ENCODE measurements at regions not wholly inside any gene's neighbourhood (a gene's known extent, or its start where the extent isn't known, plus 50 kb on each side); places are given as distances from the start of the nearest gene placed in this dataset.

GRCh38 chr16:79721270-79721669 is 120.7 kb upstream of the MAF start:
- BruUV-seq (replicated peaks): no TSS peak
- ChIA-PET POLR2A (interaction anchor here (0.6 kb wide), 1 partner anchor 429 kb away, joined by 3 read pairs; no protein-coding TSS in a partner anchor), CTCF (no interaction called here)
- Mint-ChIP-seq H3K27ac (ENCODE audit: low read depth, unreplicated experiment) (no peak overlapping the region), H3K36me3 (ENCODE audit: insufficient read depth, unreplicated experiment) (no peaks in the 10 kb centered on the region), H3K9me3 (ENCODE audit: unreplicated experiment) (no peaks in the 10 kb centered on the region), H3K4me3 (ENCODE audit: unreplicated experiment) (no peak overlapping the region), H3K4me1 (ENCODE audit: insufficient read depth, unreplicated experiment) (no peaks in the 10 kb centered on the region), H3K27me3 (ENCODE audit: insufficient read depth, unreplicated experiment) (no peaks in the 10 kb centered on the region)
- TF ChIP-seq, protein P1, sequence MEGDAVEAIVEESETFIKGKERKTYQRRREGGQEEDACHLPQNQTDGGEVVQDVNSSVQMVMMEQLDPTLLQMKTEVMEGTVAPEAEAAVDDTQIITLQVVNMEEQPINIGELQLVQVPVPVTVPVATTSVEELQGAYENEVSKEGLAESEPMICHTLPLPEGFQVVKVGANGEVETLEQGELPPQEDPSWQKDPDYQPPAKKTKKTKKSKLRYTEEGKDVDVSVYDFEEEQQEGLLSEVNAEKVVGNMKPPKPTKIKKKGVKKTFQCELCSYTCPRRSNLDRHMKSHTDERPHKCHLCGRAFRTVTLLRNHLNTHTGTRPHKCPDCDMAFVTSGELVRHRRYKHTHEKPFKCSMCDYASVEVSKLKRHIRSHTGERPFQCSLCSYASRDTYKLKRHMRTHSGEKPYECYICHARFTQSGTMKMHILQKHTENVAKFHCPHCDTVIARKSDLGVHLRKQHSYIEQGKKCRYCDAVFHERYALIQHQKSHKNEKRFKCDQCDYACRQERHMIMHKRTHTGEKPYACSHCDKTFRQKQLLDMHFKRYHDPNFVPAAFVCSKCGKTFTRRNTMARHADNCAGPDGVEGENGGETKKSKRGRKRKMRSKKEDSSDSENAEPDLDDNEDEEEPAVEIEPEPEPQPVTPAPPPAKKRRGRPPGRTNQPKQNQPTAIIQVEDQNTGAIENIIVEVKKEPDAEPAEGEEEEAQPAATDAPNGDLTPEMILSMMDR (IDR thresholded peaks at IDR 0.05; ENCODE audit: unreplicated experiment): no peak
- intact Hi-C loops (cut with micrococcal nuclease): no loop called here
- no peak for DNase-seq (ENCODE audit: unreplicated experiment)

DNA sequence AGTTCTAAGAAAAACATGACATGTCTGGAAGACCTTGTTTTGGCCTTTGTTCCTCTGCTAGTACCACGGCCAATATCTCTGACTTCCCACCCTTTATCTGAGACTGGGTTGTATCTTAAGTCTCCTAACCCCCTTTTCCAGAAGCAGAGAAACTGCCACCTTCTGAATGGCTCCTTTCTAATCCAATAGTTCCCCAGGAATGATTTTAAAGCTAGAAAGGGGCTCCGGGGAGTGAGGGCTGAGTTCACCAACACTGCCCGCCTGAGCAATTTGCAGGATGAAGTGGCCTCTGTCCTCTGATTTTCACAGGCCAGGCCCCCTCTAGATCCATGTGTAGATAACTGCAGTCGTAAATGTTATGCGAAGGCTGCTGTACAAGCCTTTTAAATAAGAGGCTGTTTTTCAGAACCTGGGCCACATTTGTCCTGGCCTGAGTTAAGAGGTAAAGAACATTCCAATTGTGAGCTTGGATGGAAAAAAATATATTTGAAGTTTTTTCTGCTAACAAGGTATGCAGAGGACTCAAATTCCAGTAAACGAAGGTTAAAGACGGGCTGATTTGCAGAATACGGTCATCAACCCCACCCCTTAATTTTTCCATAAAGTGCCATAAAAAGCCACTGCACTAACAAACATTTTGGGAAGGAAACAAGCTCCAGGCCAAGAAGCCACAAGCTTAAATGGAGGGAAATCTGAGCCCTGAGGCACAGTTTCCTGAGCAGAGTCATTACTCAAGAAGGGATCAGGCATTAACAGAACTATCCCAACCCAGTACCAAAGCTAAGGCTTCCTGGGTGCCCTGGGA is 117.0 kb upstream of the MAF start:
- no peaks in the 10 kb centered on the region for H3K9me3 Mint-ChIP-seq (ENCODE audit: unreplicated experiment)
- BruUV-seq (replicated peaks): no TSS peak
- no peaks in the 10 kb centered on the region for H3K4me1 Mint-ChIP-seq (ENCODE audit: insufficient read depth, unreplicated experiment)
- H3K36me3 Mint-ChIP-seq (ENCODE audit: insufficient read depth, unreplicated experiment): no peaks in the 10 kb centered on the region
- H3K27me3 Mint-ChIP-seq (ENCODE audit: insufficient read depth, unreplicated experiment): no peaks in the 10 kb centered on the region
- intact Hi-C loops (cut with micrococcal nuclease): no loop called here
- no peak overlapping the region for H3K4me3 Mint-ChIP-seq (ENCODE audit: unreplicated experiment)
- ChIA-PET CTCF (no interaction called here), POLR2A (interaction anchor here (0.5 kb wide), 1 partner anchor 86 kb away, joined by 3 read pairs; no protein-coding TSS in a partner anchor)
- H3K27ac Mint-ChIP-seq (ENCODE audit: low read depth, unreplicated experiment): no peak overlapping the region
- TF ChIP-seq, protein P1 (IDR thresholded peaks at IDR 0.05; ENCODE audit: unreplicated experiment): no peak
- DNase-seq (ENCODE audit: unreplicated experiment): no peak

GRCh38 chr16:79716645-79717332 is 116.3 kb upstream of the MAF start:
- no peak overlapping the region for H3K27ac Mint-ChIP-seq (ENCODE audit: low read depth, unreplicated experiment)
- no peaks in the 10 kb centered on the region for H3K36me3 Mint-ChIP-seq (ENCODE audit: insufficient read depth, unreplicated experiment)
- H3K4me3 Mint-ChIP-seq (ENCODE audit: unreplicated experiment): no peak overlapping the region
- TF ChIP-seq, protein P1 (IDR thresholded peaks at IDR 0.05; ENCODE audit: unreplicated experiment): no peak
- no peak for DNase-seq (ENCODE audit: unreplicated experiment)
- ChIA-PET POLR2A (no interaction called here), CTCF (interaction anchor here (0.6 kb wide), 1 partner anchor 34 kb away, joined by 4 read pairs; no protein-coding TSS in a partner anchor)
- no TSS peak for BruUV-seq (replicated peaks)
- no peaks in the 10 kb centered on the region for H3K9me3 Mint-ChIP-seq (ENCODE audit: unreplicated experiment)
- H3K4me1 Mint-ChIP-seq (ENCODE audit: insufficient read depth, unreplicated experiment): no peaks in the 10 kb centered on the region
- intact Hi-C loops (cut with micrococcal nuclease): no loop called here
- no peaks in the 10 kb centered on the region for H3K27me3 Mint-ChIP-seq (ENCODE audit: insufficient read depth, unreplicated experiment)

- TF ChIP-seq, protein P1 (IDR thresholded peaks at IDR 0.05; ENCODE audit: unreplicated experiment): no peak
- intact Hi-C loops (cut with micrococcal nuclease): no loop called here
- no peaks in the 10 kb centered on the region for H3K4me1 Mint-ChIP-seq (ENCODE audit: insufficient read depth, unreplicated experiment)
- H3K27ac Mint-ChIP-seq (ENCODE audit: low read depth, unreplicated experiment): no peak overlapping the region
- no peaks in the 10 kb centered on the region for H3K9me3 Mint-ChIP-seq (ENCODE audit: unreplicated experiment)
- ChIA-PET POLR2A (interaction anchor here (1.0 to 2.0 kb wide), 3 partner anchors 32 to 57 kb away, joined by 3 to 6 read pairs (median 3); no protein-coding TSS in a partner anchor), CTCF (interaction anchor here (0.6 to 1.4 kb wide), 3 partner anchors 37 to 62 kb away, joined by 3 read pairs; no protein-coding TSS in a partner anchor)
- DNase-seq (ENCODE audit: unreplicated experiment): no peak
- no peak overlapping the region for H3K4me3 Mint-ChIP-seq (ENCODE audit: unreplicated experiment)
- H3K36me3 Mint-ChIP-seq (ENCODE audit: insufficient read depth, unreplicated experiment): no peaks in the 10 kb centered on the region
- no peaks in the 10 kb centered on the region for H3K27me3 Mint-ChIP-seq (ENCODE audit: insufficient read depth, unreplicated experiment)
- BruUV-seq (replicated peaks): no TSS peak
Observed at GRCh38 chr16:79715061-79715460, 114.5 kb upstream of the MAF start.

Data from MCF 10A (cell line).